HG02884 (cell line): ENCODE measurements at regions not wholly inside any gene's neighbourhood (a gene's known extent, or its start where the extent isn't known, plus 50 kb on each side); places are given as distances from the start of the nearest gene placed in this dataset.
"Not testable (repeated sequence)": the region's sequence is repeated elsewhere in the genome, so short reads cannot be mapped to it uniquely, and the experiment has no call there.

Source experiments
- ATAC-seq: cut with Tn5 transposase; IDR thresholded peaks from one replicate; pipeline ENCODE4 v1.9.1; 2021; ENCODE audit warnings: mild to moderate bottlenecking, moderate library complexity; ENCODE audit not compliant: unreplicated experiment

DNA sequence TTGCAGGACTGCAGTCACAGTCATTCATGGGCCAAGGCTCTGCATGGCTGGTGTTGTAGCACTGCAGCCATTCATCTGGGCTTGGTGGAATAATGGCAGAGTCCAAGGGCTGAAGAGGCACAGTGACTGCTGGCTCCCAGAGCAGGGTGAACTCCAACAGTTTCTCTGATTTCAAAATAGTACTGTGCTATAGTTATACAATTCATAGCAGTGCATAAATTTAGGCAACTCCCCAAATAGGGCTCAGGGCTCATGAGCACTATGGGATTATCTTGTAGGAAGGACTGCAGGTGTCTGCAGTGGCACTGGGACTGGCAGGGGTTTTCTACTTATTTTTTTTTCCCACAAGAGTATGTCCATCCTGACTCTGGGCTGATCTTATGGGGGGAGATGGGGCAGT, 642.5 kb upstream of the SGCD start:
- no peak for ATAC-seq

DNA sequence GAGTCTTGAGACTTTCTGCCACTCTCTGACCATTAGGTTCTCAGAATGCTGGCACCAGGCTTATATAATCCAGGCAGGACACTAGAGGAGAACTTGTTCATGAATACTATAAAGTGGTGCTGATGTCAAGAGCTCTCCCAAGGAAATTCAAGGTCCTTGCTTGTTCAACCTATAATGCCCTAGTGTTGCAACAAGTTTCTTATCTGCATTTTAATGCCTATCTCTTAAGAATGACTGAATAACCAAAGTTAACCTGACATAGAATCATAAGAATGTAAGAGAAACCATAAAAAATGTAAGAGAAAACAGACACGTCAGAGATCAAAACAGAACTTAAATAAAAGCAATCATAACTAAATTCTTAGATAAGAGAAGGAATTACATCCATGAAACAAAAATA, 640.8 kb upstream of the SGCD start:
- ATAC-seq: no peak

DNA sequence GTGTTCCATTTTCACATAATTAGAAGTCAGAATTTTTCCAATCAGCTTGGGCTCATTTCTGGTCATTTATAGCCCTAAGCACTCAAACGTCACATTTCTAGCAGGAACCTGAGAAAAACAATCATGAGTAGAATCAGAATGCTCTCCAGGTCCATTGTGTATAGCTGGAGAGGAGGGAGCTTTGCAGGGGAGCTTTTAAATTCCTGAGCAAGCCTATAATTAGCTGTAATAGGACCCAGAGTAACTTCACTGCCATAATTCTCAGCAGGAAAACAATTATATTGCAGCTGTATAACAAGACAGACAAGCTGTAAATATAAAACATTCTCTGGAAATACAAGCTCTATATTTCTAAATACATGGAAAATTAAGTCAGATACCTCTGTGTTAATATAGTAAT, 637.6 kb upstream of the SGCD start:
- no peak for ATAC-seq

DNA sequence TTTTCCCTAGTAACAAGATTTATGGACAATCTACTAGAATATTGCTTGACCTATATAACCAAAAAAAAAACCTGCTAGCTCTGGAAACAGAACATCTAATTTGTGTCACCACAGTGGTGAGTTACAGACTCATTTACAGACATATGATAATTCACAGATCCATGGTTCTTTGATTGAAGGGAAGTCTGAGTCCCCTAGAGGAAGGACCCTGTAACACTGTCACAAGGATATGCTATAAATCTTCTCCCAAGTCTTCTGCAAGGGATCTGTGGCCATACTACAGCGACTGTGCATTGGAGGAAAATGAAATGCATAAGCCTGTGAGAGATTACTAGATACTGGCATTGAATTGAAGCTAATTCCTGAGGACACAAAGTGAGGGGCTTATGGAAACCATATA, 630.6 kb upstream of the SGCD start:
- no peak for ATAC-seq

DNA sequence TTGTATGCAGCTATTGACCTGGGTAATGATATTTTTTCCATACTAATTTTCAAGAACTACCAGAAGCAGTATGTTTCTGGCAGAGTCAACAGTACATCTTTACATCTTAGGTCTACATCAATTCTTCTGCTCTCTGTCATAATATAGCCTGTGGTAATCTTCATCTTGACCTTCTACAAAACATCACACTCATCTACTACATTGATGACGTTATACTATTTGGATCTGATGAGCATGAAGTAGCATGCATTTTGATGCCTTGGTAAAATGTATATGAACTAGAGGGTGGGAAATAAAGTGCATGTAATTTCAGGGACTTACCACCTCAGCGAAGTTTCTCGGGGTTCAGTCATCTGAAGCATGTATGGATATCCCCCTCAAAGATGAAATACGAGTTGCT, 629.7 kb upstream of the SGCD start:
- ATAC-seq: no peak

DNA sequence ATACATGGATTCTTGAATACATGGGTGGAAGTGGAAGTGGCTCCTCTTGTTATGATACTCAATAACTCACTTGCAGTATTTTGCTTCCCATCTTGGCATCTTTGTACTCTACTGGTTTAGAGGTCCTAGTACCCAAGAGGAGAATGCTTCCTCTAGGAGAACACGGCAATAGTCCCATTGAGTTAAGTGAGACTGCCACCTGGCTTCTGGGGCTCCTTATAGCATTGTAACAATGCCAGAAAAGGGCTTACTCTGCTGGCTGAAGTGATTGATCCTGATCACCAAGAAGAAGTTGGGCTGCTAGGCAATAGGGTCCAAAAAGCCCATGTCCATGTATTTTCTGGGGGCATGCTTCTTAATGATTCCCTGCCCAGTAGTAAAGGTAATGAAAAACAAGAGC, 627.6 kb upstream of the SGCD start:
- no peak for ATAC-seq

DNA sequence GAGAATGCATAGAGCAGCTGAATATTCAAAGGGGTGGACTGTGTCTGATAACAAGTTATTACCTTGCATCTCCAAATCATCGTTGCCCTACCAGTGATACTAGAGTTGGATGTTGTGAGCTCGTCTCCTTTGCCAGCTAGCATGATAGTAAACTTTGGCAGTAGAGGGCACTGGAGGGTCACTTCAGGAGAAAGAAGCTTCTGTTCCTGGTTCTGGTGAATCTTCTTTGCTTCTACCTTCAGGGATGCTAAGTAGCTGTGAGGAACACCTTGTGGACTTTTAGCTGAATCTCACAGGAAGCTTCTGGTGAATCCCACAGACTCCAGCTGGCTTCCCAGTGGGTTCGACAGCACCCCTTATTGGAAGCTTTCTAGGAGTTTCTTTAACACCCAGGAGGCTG, 626.6 kb upstream of the SGCD start:
- ATAC-seq: no peak

DNA sequence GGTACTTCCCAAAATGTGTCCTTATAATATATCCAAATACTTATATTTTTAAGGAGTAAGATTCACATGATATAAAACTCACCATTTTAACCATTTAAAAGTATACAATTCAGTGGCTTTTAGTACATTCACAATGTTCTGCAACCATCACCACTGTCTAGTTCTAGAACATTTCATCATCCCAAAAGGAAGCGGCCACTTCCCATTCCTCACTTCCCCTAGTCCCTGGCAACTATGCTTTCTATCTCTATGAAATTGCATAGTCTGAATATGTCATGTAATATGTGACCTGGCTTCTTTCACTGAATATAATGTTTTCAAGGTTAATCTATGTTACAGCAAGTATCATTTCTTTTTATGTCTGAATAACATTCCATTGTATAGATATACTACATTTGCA, 615.1 kb upstream of the SGCD start:
- ATAC-seq: no peak

DNA sequence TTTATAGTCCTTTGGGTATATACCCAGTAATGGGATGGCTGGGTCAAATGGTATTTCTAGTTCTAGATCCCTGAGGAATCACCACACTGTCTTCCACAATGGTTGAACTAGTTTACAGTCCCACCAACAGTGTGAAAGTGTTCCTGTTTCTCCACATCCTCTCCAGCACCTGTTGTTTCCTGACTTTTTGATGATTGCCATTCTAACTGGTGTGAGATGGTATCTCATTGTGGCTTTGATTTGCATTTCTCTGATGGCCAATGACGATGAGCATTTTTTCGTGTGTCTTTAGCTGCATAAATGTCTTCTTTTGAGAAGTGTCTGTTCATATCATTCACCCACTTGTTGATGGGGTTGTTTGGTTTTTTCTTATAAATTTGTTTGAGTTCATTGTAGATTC, 612.5 kb upstream of the SGCD start:
- not testable (repeated sequence) for ATAC-seq

DNA sequence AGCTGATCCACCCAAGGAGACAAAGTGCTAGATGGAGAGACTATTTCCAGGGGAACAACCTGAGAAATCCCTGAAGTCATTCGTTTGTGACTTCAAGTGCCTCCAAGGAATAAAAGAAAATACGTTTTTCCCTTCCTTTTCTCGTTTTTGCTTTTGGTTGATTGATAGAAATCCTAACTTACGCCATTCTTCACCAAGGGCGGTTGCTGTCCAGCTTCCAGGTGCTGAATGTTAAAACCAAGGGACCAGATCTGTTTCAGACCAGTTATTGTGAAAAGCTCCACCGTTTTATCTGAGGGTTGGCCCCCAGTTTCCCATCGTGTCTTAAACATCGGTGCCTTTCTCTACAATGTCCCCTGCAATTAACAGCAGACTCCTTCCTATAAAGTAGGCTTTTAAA, 600.7 kb upstream of the SGCD start:
- no peak for ATAC-seq

DNA sequence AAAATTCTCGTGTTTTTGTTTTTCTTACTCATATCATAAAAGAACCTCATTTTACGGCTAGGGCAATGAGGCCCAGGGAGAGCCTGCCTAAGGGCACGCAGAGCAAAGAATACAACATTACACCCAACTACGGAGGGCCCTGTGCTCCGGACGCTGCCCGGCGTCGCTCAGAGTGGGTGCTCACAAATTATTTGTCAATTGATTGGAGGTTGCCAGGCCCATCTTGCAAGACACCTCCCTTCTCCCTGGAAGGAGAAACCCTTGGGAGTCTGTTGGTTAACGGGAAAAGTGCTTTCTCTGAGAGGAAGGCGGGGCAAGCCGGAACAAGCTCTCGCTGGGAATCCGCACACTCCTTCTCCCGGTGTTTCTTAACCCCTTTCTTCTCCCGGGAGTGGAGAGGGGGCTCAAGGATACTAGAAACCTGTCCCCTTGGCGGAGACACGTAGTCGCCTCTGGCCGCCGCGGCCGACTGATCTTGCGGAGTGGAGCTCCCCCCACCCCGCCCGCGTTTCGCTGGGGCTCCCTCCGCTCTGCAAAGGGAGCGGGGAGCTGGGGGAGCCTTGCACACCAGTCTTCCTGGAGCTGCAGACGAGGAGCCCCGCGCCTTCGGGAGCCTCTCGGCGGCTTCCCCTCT, 599.3 kb upstream of the SGCD start:
- ATAC-seq: no peak

DNA sequence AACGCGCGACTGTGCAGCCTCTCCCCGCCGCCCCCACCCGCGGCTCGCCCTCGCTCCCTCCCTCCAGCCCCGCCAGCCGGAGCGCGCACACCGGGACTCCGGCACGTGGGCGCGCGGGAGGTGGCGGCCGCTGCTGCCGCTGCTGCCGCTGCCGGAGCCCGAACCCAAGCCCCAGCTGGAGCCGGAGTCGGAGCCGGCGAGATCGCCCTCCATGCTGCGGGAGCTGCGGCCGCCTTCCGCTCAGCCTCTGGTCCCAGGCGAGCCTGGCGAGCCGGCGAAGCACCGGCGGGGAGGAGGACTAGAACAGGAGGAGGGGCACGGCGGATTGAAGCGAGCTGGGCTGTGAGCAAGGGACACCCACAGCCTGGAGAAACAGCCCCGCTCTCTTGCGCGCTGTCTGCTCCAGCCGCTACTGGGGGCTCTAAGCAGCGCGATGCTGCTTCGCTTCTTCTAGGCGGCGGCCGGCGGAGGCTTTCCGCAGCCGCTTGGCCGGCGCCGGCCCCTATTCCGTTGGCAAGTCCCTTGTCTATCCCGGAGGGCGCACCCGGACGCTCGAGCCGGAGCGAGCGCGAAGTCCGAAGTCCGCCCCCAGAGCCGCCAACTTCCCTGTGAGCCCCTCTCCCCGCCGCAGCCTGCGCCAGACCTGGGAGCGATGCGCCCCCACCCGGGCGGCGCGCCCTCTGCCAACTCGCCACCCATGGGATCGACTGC, 598.7 kb upstream of the SGCD start:
- ATAC-seq: no peak

DNA sequence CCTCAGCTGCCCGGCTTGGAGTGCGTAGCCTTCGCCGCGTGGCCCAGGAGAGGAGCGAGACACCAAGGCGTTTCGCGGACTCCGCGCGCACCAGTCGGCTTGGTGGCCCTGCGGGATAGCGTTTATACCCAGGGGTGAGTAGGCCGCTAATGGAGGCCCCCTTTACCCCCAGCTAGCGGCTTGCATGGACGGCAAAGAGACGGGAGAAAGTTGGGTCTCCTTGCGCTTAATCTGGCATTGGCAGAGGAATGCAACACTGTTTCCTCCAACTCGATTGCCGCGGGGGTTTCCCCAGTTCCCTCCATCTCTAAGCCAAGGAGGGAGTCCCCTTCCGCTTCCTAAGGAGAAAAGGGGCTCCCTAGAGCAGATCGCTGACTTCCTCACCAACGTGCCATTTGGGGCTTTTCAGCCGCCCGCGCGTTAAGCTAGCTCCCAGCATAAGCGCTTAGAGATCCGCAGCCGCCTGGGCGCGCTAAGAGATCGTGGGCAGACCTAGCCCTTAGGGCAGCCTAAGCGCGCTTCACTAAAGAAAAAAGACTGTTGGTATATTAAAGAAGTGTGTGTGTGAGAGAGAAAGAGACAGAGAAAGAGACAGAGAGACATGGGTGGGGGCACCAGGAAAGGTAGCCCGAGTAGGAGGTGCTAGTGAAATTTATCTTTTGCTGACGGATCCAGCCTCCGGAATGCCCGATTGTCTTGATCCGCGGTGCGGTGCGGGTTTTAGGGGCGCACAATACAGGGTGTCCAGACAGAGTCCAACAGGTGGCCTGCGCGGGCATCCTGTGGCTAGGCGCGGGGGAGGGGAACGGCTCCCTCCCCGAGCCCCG, 597.9 kb upstream of the SGCD start:
- no peak for ATAC-seq

DNA sequence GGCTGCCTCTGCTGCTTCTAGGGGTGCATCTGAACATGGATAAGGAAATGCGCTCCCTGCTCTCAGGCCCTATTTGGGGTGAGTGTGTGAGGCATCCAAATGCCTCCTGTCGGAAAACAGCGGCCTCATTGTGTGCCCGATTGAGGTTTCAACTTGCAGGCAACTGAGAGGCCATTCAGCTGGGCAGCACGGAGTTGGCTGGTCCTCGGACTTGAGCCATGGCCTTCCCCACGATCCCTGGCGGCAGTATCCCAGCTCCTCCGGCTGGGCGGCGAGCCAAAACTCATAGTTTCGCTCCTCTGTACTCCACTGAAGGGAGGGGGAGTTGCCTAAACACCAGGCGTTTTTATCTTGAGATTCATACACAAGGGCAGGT, 597.3 kb upstream of the SGCD start:
- no peak for ATAC-seq

DNA sequence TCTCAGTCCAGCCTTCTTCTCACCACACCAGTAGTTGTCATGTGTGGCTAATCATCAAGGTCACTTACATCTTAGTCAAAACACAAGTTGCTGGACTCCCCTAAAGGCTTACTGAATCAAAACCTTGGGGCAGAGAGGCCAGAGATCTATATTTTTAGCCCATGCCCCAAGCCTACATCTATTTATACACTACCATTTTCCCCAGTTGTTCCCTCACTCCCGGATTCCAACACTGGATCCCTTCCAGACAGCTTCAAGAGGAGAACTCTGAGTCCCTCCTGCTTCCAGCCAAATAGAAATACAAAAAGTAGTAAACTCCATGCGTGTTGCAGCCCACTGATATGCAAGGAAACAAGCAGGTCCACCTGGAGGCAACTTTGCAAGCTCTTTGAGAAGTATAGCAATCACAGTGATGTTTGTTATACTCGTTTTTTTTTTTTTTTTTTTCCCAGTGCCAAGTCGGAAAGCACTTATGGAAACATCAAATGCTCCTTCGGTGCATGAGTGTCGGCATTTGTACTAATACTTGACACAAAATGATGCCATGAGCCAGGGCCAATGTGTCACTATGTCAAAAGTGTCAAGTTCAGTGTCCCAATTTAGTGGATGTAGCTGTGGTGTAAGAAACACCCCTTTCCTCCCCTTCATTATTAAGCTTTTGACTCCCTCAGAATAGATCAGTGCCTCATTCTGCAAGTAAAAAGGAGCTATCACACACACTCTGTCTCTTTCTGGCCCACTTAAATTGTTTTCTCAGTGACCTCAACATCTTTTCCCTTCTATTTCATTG, 594.2 kb upstream of the SGCD start:
- ATAC-seq: no peak

DNA sequence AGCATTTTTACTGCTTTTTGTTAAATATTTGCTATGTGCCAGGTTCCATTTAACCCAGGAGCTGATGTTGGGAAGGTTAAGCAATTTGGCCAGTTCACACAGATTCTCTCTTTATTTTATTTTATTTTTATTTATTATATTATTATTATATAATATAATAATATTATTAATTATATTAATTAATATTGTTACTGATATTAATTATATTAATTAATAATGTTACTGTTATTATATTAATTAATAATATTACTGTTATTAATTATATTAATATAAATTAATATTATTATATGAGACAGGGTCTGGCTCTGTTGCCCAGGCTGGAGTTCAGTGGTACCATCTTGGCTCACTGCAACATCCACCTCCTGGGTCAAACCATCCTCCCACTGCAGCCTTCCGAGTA, 593.0 kb upstream of the SGCD start:
- no peak for ATAC-seq

DNA sequence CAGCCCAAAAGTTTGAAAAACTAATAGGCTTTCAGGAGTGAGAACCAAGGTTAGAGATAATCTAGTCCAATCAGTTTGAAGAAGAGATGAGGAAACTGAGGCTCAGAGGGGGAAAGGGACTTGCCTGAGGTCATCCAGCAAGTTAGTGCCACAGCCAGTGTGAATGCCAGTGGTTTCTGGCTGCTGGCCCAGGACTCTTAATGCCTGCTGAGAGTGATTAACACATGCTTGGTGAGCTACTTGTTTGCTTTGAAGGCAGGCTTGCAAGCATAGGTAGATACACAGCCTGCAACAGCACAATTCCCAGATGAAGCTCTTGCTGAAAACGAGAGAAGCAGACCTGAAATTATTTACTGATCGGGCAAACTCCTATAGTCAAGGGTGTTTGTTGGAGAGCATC, 591.6 kb upstream of the SGCD start:
- no peak for ATAC-seq

DNA sequence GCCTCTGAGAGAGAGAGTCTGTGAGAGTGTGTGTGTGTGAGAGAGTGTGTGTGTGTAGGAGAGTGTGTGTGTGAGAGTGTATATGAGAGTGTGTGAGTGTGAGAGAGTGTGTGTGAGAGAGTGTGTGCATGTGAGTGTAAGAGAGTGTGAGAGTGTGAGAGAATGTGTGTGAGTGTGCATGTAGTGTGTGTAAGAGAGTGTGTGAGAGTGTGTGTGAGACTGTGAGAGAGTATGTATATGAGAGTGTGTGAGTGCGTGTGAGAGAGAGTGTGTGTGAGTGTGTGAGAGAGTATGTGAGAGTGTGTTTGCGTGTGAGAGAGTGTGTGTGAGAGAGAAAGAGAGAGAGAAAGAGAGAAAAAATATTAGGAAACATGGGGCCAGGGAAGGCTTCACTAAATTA, 588.3 kb upstream of the SGCD start:
- no peak for ATAC-seq

DNA sequence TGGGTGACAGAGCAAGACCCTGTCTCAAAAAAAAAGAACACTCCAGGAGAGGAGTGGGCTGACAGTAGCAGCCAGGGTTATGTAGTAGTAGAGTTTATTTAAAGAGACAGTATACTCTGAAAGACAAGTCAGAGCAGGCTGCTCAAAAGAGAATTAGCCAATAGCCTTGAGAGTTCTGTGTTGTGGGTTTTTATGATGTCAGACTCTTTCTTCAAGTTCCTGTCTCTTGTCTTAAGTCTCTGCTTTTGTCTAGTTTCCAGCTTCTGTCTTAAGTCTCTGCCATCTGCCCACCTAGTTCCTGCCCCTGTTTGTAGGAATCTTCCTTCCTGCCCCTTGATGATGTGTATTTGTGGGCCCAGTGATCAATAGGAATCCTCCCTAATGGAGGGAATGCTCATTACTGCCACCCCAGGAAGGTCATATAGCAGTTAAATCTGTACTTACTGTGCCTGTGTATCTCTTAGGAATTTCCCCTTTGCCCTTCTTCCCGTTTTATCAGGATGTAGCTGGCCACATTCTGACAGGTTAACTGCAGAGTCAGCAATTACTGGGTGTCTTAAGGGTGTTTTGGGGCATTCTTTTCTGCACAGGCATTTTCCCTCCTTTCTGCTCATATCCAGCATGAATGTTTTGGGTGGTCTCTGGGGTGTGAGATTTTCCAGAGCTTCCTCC, 580.5 kb upstream of the SGCD start:
- no peak for ATAC-seq

DNA sequence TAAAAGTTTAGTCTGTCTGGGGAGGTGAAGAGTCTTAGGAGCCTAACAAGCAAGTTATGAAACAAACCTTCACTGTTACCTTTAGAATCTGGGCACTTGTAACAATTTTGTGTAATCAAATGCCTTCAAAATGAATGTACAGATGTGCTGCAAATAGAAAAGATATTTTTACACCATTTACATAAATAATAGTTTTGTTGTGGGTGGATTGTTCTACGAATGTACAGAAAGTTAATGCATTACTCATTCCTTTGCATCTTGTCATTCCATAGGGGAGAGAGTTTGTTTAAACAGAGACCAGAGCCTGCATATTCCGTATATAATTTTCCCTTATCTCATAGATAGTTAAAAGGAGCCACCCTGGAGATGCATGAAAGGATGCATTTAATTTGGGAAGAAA, 576.9 kb upstream of the SGCD start:
- ATAC-seq: no peak

DNA sequence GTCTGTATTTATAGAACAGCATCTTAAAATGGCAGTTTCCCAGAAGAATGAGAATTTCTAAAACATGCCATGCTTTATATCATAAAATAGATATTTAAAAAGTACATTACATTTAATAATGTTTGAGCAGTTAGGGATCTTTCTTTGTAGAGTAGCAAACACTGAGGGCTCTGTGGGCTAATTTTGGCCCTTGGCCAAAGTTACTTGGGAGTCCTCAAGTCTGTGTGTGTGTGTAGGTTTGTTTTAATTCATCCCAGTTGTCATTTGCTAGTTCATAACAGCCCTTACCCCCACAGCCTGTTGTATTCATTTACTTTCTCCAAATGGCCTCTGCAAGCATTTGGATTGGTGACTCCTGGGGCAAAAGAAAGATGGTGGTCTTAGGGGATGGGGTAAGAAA, 576.4 kb upstream of the SGCD start:
- no peak for ATAC-seq
